Keratinocyte (primary cell): ENCODE measurements at regions not wholly inside any gene's neighbourhood (a gene's known extent, or its start where the extent isn't known, plus 50 kb on each side); places are given as distances from the start of the nearest gene placed in this dataset.

ENCODE experiments used
- DNase-seq: peaks from one replicate; pipeline ENCODE4 v3.0.0-alpha.2; 2011; ENCODE audit warnings: low read depth, missing footprints, low spot score
- FAIRE-seq: peaks from 2 replicates; lab custom pipeline; 2011; peaks lifted over from hg19 to GRCh38; lab: Jason Lieb, UNC
- H2AFZ ChIP-seq: 2 replicates; pipeline ENCODE4 v1.6.0; 2012; ENCODE audit warnings: low read length, control low read depth, inconsistent platforms; ENCODE audit not compliant: control insufficient read depth
- H3K27ac ChIP-seq: 2 replicates; pipeline ENCODE4 v1.5.1; 2011; ENCODE audit warnings: low read length; ENCODE audit not compliant: control insufficient read depth, insufficient read depth
- H3K27me3 ChIP-seq: 3 replicates; pipeline ENCODE4 v1.6.0; 2011; ENCODE audit warnings: low read length; ENCODE audit not compliant: control insufficient read depth, insufficient read depth; ENCODE audit errors: extremely low read depth
- H3K36me3 ChIP-seq, 2 experiments: 2 replicates in 1 of 2; 3 replicates in 1 of 2; pipeline ENCODE4 v1.5.1; 2011; ENCODE audit warnings: low read length in 2 of 2, mild to moderate bottlenecking in 1 of 2; ENCODE audit not compliant: control insufficient read depth in 2 of 2, insufficient read depth in 2 of 2; ENCODE audit errors: extremely low read depth in 1 of 2
- H3K4me1 ChIP-seq: 3 replicates; pipeline ENCODE4 v1.5.1; 2011; ENCODE audit warnings: low read length; ENCODE audit not compliant: control insufficient read depth, insufficient read depth; ENCODE audit errors: extremely low read depth
- H3K4me2 ChIP-seq: 3 replicates; pipeline ENCODE4 v1.6.0; 2011; ENCODE audit warnings: low read depth, low read length; ENCODE audit not compliant: control insufficient read depth, insufficient read depth; ENCODE audit errors: extremely low read depth
- H3K4me3 ChIP-seq, 3 experiments: fragments of 200-600 bp in 1 of 3; sonication (generic) in 1 of 3; 2 replicates in 2 of 3; 3 replicates in 1 of 3; pipeline ENCODE4 v1.5.1; 2011 to 2016; ENCODE audit warnings: low read length in 3 of 3, mild to moderate bottlenecking in 3 of 3, control low read depth in 2 of 3, inconsistent platforms in 1 of 3, low read depth in 1 of 3, mixed read lengths in 1 of 3, mixed run types in 1 of 3, moderate library complexity in 1 of 3; ENCODE audit not compliant: control insufficient read depth in 2 of 3, insufficient read depth in 2 of 3; ENCODE audit errors: extremely low read depth in 1 of 3
- H3K79me2 ChIP-seq: 2 replicates; pipeline ENCODE4 v1.6.0; 2012; ENCODE audit warnings: low read length; ENCODE audit not compliant: control insufficient read depth, insufficient read depth
- H3K9ac ChIP-seq: 3 replicates; pipeline ENCODE4 v1.6.0; 2011; ENCODE audit warnings: low read length; ENCODE audit not compliant: control insufficient read depth, insufficient read depth; ENCODE audit errors: extremely low read depth
- H3K9me1 ChIP-seq: 3 replicates; pipeline ENCODE4 v1.6.0; 2011; ENCODE audit warnings: low read length; ENCODE audit not compliant: control insufficient read depth, insufficient read depth; ENCODE audit errors: extremely low read depth
- H3K9me3 ChIP-seq: 2 replicates; pipeline ENCODE4 v1.5.1; 2012; ENCODE audit warnings: low read depth, low read length; ENCODE audit not compliant: control insufficient read depth
- H4K20me1 ChIP-seq: 3 replicates; pipeline ENCODE4 v1.6.0; 2011; ENCODE audit warnings: low read length; ENCODE audit not compliant: control insufficient read depth, insufficient read depth; ENCODE audit errors: extremely low read depth
- EZH2 ChIP-seq: IDR thresholded peaks from one replicate; pipeline ENCODE4 v1.6.1; 2012; ENCODE audit warnings: inconsistent platforms, mild to moderate bottlenecking, low read length, moderate library complexity
- dilution Hi-C: fragments of 300-500 bp; cut with MboI; formaldehyde crosslinking; loops from one replicate; pipeline ENCODE4 v1.7.0; 2020; ENCODE audit warnings: low sequenced_read_pairs; ENCODE audit not compliant: extremely low pct_ligation_motif_present
- TF ChIP-seq, protein P1 (sequence below), 3 experiments: IDR thresholded peaks in 1 of 3; conservative IDR thresholded peaks in 1 of 3; optimal IDR thresholded peaks in 1 of 3; 2 replicates in 2 of 3; 3 replicates in 1 of 3; pipeline versions ENCODE3 to v1.5.1; 2011; ENCODE audit warnings: low read length in 3 of 3, mild to moderate bottlenecking in 3 of 3, moderate library complexity in 2 of 3, control low read depth in 1 of 3, inconsistent platforms in 1 of 3; ENCODE audit not compliant: insufficient read depth in 2 of 3; ENCODE audit errors: extremely low read depth in 1 of 3

DNA sequence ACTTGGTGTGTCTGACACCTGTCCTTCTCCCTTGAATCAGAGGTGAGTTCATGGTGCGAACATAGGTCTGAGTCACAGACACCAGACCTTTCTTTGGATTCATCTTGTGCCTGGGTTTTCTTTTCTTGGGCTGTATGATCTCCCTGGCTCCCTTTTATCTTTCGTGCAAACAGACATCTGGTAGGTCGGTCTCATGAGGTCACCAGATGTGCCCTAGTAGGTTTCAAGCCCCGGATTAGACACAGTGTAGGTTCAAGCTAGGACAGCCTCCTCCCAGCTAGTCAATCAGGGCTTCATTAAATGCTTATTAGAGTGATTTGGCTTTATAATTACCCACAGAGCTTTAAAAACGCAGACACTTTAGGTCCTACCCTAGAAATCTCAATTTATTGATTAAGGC is 106.0 kb upstream of the MYO10 start:
- Histone ChIP-seq H3K79me2 (no peaks in the 10 kb centered on the region), H3K27me3 (no peaks in the 10 kb centered on the region), H4K20me1 (no peaks in the 10 kb centered on the region), H3K9me3 (no peaks in the 10 kb centered on the region), H3K27ac (no peak overlapping the region), H3K36me3 (no peaks in the 10 kb centered on the region), H3K4me1 (no peaks in the 10 kb centered on the region), H2AFZ (no peak overlapping the region), H3K9me1 (no peaks in the 10 kb centered on the region), H3K4me2 (no peak overlapping the region), H3K4me3 (no peak overlapping the region), H3K9ac (no peak overlapping the region)
- dilution Hi-C loops, result no loop called here
- DNase-seq, result no peak
- TF ChIP-seq EZH2, result no peak
- TF ChIP-seq, protein P1, sequence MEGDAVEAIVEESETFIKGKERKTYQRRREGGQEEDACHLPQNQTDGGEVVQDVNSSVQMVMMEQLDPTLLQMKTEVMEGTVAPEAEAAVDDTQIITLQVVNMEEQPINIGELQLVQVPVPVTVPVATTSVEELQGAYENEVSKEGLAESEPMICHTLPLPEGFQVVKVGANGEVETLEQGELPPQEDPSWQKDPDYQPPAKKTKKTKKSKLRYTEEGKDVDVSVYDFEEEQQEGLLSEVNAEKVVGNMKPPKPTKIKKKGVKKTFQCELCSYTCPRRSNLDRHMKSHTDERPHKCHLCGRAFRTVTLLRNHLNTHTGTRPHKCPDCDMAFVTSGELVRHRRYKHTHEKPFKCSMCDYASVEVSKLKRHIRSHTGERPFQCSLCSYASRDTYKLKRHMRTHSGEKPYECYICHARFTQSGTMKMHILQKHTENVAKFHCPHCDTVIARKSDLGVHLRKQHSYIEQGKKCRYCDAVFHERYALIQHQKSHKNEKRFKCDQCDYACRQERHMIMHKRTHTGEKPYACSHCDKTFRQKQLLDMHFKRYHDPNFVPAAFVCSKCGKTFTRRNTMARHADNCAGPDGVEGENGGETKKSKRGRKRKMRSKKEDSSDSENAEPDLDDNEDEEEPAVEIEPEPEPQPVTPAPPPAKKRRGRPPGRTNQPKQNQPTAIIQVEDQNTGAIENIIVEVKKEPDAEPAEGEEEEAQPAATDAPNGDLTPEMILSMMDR (optimal IDR thresholded peaks at IDR 0.05 in 1 of 3, IDR thresholded peaks at IDR 0.05 in 1 of 3, conservative IDR thresholded peaks at IDR 0.05 in 1 of 3; ENCODE audit: extremely low read depth in 1 of 3, insufficient read depth in 2 of 3, low read length in 3 of 3), result no peak
- no peak for FAIRE-seq

DNA sequence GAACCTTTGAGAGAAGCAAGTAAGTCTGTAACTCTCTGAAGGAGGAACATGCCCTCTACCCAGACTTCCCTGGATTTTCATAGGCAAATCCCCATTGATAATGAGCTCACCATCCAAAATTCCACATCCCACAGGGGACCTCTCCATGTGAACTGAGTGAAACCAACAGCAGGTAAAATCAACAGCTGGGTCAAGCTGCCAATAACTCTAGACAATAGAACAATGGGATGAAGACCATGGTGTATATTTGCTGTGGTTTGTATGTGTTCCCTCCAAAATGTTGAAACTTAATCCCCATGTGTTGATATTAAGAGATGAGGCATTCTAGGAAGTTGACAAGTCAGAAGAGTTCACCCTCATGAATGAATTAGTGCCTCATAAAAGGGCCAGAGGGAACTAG is 110.2 kb upstream of the MYO10 start:
- DNase-seq (no peak), FAIRE-seq (no peak)
- Histone ChIP-seq H3K4me2 (no peak overlapping the region), H3K9me1 (no peaks in the 10 kb centered on the region), H3K36me3 (no peaks in the 10 kb centered on the region), H3K9me3 (no peaks in the 10 kb centered on the region), H3K79me2 (no peaks in the 10 kb centered on the region), H3K9ac (no peak overlapping the region), H3K4me1 (no peaks in the 10 kb centered on the region), H3K27ac (no peak overlapping the region), H3K27me3 (no peaks in the 10 kb centered on the region), H4K20me1 (no peaks in the 10 kb centered on the region), H3K4me3 (no peak overlapping the region), H2AFZ (no peak overlapping the region)
- dilution Hi-C loops, result no loop called here
- no peak for TF ChIP-seq EZH2
- TF ChIP-seq, protein P1 (optimal IDR thresholded peaks at IDR 0.05 in 1 of 3, IDR thresholded peaks at IDR 0.05 in 1 of 3, conservative IDR thresholded peaks at IDR 0.05 in 1 of 3; ENCODE audit: extremely low read depth in 1 of 3, insufficient read depth in 2 of 3, low read length in 3 of 3), result no peak
